ENCODE measurements at regions not wholly inside any gene's neighbourhood (a gene's known extent, or its start where the extent isn't known, plus 50 kb on each side); places are given as distances from the start of the nearest gene placed in this dataset.

- 88 to 94% (median 93%) methylated on average over 4 of the region's 4 CpGs for WGBS, 4 donors
- ATAC-seq = no peak
These were observed 180.4 kb upstream of the ATP2B1 start for GRCh38 chr12:89889062-89889461.

GRCh38 chr12:89884952-89885351 lies 176.3 kb upstream of the ATP2B1 start:
- ATAC-seq (no peak), DNase-seq (no peak)
- Histone ChIP-seq H3K9me3 (no peaks in the 10 kb centered on the region), H3K27ac (no peak overlapping the region), H3K36me3 (no peaks in the 10 kb centered on the region), H3K4me1 (peaks cover 0 to 24% (median 0%) of the 10 kb centered on the region in 12 donors), H3K27me3 (peaks cover 0 to 4% (median 0%) of the 10 kb centered on the region in 9 donors), H3K4me3 (no peak overlapping the region)
- intact Hi-C loops (cut with DNase I) = no loop called here
- TF ChIP-seq POLR2A (IDR thresholded peaks at IDR 0.05) = no peak
- TF ChIP-seq CTCF (IDR thresholded peaks at IDR 0.05) = no peak

More at GRCh38 chr12:89889062-89889461, 180.4 kb upstream of the ATP2B1 start:
- DNase-seq = no peak
- Histone ChIP-seq H3K27ac (no peak overlapping the region), H3K27me3 (peaks cover 0 to 4% (median 0%) of the 10 kb centered on the region in 9 donors), H3K9me3 (no peaks in the 10 kb centered on the region), H3K4me3 (no peak overlapping the region), H3K36me3 (no peaks in the 10 kb centered on the region), H3K4me1 (no peaks in the 10 kb centered on the region)
- TF ChIP-seq CTCF (IDR thresholded peaks at IDR 0.05) (no peak), POLR2A (IDR thresholded peaks at IDR 0.05) (no peak)
- intact Hi-C loops (cut with DNase I) = no loop called here

- TF ChIP-seq POLR2A (IDR thresholded peaks at IDR 0.05) (no peak), CTCF (IDR thresholded peaks at IDR 0.05) (no peak)
- Histone ChIP-seq H3K4me3 (no peak overlapping the region), H3K27me3 (peaks cover 0 to 4% (median 0%) of the 10 kb centered on the region in 9 donors), H3K27ac (no peak overlapping the region), H3K4me1 (peaks cover 0 to 28% (median 0%) of the 10 kb centered on the region in 12 donors), H3K36me3 (no peaks in the 10 kb centered on the region), H3K9me3 (no peaks in the 10 kb centered on the region)
- ATAC-seq (no peak), DNase-seq (no peak)
- intact Hi-C loops (cut with DNase I) = no loop called here
- WGBS, 4 donors = 59 to 75% (median 68%) methylated on average over 1 of the region's 1 CpG
These were observed 175.8 kb upstream of the ATP2B1 start for GRCh38 chr12:89884416-89884898.

- intact Hi-C loops (cut with DNase I) = no loop called here
- H3K27me3 ChIP-seq = peaks cover 0 to 4% (median 0%) of the 10 kb centered on the region in 9 donors
- no peak overlapping the region for H3K27ac ChIP-seq
- ATAC-seq = peak in 2 of 4 donors; percentile 28 to 73
- peak in 1 of 5 donors; percentile 13 for DNase-seq
- peaks cover 0 to 32% (median 0%) of the 10 kb centered on the region in 12 donors for H3K4me1 ChIP-seq
- H3K9me3 ChIP-seq = no peaks in the 10 kb centered on the region
- 43 to 96% (median 95%) methylated on average over 4 of the region's 4 CpGs for WGBS, 4 donors
- no peaks in the 10 kb centered on the region for H3K36me3 ChIP-seq
- no peak overlapping the region for H3K4me3 ChIP-seq
- TF ChIP-seq POLR2A (IDR thresholded peaks at IDR 0.05) (no peak), CTCF (IDR thresholded peaks at IDR 0.05) (no peak)
These were observed 175.2 kb upstream of the ATP2B1 start for GRCh38 chr12:89883630-89884389.

Measured in heart left ventricle (tissue), 16 donors.